GM12873 (cell line): ENCODE measurements at regions not wholly inside any gene's neighbourhood (a gene's known extent, or its start where the extent isn't known, plus 50 kb on each side); places are given as distances from the start of the nearest gene placed in this dataset.

ENCODE experiments used
- TF ChIP-seq, protein P1 (sequence below): IDR thresholded peaks from 2 replicates; pipeline ENCODE4 v1.5.1; 2012; ENCODE audit warnings: low read depth, mild to moderate bottlenecking, moderate library complexity, low read length, control low read depth; ENCODE audit not compliant: insufficient read depth; ENCODE audit errors: missing control alignments

DNA sequence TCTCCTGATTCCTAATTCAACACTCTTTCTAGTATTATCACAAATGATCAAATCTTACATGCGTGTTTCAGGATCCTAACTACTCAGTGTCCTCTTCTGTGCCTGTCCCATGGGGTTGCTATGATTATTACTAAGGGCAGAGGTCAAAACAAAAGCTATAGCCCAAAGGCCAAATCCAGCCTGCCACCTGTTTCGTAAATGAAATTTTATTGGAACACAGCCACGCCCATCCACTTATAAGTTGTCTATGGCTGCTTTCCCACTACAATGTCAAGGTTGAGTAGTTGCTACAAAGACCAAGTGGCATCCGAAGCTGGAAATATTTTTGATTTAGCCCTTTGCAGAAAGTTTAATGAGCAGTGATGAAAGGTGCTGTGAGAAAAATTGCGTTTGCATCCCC is 336.6 kb downstream of the TMEM114 start:
- TF ChIP-seq, protein P1, sequence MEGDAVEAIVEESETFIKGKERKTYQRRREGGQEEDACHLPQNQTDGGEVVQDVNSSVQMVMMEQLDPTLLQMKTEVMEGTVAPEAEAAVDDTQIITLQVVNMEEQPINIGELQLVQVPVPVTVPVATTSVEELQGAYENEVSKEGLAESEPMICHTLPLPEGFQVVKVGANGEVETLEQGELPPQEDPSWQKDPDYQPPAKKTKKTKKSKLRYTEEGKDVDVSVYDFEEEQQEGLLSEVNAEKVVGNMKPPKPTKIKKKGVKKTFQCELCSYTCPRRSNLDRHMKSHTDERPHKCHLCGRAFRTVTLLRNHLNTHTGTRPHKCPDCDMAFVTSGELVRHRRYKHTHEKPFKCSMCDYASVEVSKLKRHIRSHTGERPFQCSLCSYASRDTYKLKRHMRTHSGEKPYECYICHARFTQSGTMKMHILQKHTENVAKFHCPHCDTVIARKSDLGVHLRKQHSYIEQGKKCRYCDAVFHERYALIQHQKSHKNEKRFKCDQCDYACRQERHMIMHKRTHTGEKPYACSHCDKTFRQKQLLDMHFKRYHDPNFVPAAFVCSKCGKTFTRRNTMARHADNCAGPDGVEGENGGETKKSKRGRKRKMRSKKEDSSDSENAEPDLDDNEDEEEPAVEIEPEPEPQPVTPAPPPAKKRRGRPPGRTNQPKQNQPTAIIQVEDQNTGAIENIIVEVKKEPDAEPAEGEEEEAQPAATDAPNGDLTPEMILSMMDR, result no peak

DNA sequence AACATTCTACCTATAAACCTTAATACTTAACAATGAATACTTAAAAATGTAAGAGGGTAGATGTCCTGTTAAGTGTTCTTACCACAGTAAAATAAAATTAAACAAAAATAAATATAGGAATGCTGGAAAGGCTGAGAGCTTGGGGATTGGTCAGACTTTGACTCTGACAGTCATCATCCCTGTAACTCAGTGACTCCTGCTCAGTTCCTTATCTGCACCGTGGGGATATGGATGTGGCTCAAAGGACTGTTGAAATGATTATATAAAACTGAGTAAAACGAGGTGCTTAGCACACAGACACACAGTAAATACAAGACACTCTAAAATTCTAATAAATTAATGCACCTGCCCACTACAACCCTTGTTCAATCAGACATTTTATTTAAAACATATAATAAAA is 338.6 kb downstream of the TMEM114 start:
- TF ChIP-seq, protein P1, result no peak

DNA sequence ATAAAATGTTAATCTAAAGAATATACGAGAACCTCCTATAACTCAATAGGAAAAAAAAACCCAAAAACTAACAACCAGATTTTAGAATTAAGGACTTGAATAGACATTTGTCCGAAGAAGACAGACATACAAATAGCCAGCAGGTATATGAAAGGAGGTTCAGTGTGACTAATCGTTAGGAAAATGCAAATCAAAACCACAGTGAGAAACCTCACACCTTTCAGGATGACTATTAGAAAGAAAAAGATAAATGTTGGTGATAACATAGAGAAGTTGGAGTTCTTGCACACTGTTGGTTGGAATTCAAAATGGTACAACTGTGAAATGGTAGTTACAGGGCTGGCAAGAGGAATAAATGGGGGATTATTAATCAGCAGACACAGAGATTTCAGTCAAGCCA is 339.0 kb downstream of the TMEM114 start:
- TF ChIP-seq, protein P1, result no peak

DNA sequence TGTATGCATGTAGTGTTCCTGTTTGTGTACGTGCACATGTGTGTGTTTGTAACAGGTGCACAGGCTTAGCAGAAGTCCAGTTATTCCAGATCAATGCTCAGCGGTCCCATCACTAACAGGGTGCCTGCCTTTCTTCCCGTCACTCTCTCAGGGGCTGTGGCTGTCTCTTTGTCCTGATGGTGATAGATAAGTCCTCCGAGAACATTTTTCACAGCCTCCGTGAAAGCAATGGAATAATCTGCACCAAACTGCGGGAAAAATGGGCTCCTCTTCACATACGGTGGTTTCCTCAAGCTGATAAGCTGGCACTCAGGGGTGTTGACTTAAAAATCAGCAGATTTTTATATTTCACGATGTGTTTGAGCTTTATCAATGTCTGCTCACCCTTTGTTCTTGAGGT is 342.3 kb downstream of the TMEM114 start:
- TF ChIP-seq, protein P1, result no peak

DNA sequence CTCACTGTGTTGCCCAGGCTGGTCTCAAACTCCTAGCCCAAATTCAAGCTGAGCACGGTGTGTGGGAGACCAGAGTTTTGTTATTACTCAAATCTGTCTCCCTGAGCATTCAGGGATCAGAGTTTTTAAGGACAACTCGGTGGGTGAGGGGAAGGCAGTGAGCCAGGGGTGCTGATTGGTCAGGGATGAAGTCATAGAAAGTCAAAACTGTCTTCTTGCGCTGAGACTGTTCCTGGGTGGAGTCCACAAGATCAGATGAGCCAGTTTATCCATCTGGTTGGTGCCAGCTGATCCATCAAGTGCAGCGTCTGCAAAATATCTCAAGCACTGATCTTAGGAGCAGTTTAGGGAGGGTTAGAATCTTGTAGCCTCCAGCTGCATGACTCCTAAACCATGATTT is 346.3 kb downstream of the TMEM114 start:
- TF ChIP-seq, protein P1, result no peak

DNA sequence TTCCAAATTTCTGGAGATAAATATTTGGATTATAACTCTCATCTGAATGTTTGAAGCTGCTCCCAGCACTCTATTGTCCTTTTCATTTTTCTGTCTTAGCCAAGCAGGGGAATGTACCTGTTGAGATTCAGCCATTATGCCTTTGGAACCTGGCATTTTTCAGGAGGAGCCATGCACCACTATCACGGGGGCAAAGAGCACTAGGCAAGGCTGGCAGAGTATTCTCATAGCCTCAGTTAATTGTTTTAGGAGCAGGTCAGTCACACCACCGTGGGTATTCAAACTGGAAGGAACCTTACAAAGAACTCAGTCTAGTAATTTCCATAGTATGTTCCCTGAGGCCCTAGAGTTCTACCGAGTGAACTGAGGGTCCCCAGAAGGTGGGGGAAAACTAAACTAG is 348.9 kb downstream of the TMEM114 start:
- TF ChIP-seq, protein P1, result no peak

DNA sequence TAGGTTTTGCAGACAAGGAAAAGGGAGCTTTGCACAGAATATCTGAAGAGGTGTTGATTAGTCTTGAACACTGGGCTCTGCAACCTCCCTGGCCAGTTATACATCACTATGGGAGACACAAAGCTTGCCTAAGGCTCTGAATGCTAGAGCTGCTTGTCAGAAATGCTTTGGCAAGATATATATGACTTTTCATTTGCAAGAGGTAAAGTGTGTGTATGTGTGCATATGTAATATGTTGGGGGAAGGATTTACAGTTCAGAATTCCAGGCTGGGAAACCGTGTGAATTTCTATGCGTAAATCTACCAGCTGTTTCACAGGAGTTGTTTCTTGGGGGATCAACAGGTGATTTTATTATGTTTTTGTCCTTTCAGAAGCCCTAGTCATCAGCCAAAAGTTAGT is 350.9 kb downstream of the TMEM114 start:
- TF ChIP-seq, protein P1, result no peak
